GM18505 (cell line): ENCODE measurements at regions not wholly inside any gene's neighbourhood (a gene's known extent, or its start where the extent isn't known, plus 50 kb on each side); places are given as distances from the start of the nearest gene placed in this dataset.
"Not testable (repeated sequence)": the region's sequence is repeated elsewhere in the genome, so short reads cannot be mapped to it uniquely, and the experiment has no call there.

Experiments
- ATAC-seq: cut with Tn5 transposase; IDR thresholded peaks from one replicate; pipeline ENCODE4 v1.9.1; 2021; ENCODE audit not compliant: unreplicated experiment
- POLR2A ChIP-seq: IDR thresholded peaks from 4 replicates; pipeline ENCODE4 v1.6.1; 2011; ENCODE audit warnings: borderline replicate concordance; ENCODE audit not compliant: insufficient read depth, insufficient read length; ENCODE audit errors: extremely low read depth

DNA sequence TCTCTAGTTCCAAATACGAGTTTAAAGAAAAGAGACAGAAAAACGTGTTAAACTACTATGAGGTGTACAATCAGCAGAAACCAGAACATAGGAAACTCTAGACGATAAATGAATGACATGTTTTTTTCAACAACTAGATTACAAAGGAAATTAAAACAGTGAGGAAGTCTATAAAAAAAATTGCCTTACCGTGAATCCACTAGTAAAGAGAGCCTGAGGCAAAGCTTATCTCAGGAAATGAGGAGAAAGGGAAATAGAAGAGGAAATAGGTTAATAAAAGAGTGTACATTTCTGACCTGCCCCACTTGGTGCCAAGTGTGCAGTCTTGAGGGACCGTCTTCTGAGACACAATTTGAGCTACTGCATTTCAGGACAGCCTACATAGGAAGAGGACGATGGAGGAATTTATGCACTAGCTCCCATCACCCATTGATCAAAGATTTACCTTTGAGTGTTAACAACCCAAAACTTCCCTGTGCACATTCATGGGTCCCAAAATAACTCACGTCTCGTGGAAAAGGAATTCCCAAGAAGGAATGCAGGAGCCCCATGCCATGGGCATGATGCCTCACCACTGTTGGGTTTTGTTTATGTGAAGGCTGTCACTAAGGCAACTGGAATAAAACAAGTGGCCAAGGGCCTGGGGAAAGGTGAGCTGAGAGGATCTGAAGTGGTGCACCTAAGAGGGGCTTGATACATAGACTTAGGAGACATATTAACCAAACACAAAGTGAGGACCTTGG is 53.6 kb upstream of the SLC1A3 start:
- no peak for ATAC-seq
- TF ChIP-seq POLR2A = no peak

DNA sequence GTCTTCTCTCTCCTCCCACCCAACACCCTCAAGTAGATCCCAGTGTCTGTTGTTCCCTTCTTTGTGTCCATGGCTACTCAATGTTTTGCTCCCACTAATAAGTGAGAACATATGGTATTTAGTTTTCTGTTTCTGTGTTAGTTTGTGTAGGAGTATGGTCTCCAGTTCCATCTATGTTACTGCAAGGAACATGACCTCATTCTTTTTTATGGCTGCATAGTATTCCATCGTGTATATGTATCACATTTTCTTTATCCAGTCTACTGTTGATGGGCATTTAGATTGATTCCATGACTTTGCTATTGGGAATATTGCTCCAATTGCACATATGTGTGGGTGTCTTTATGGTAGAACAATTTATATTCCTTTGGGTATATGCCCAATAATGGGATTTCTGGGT is 51.4 kb upstream of the SLC1A3 start:
- ATAC-seq = not testable (repeated sequence)
